Spleen (tissue), 7 donors: ENCODE measurements at regions not wholly inside any gene's neighbourhood (a gene's known extent, or its start where the extent isn't known, plus 50 kb on each side); places are given as distances from the start of the nearest gene placed in this dataset.

Experiments used
- POLR2A ChIP-seq, 3 donors: fragments of 450-650 bp; IDR thresholded peaks; one replicate each; pipeline ENCODE4 v1.5.1; 2017; ENCODE audit warnings: antibody characterized with exemption in 3 of 3, mild to moderate bottlenecking in 1 of 3
- TF ChIP-seq, protein P1 (sequence below), 11 experiments: fragments of 200-600 bp in 7 of 11; fragments of 450-650 bp in 4 of 11; sonication (generic) in 4 of 11; IDR thresholded peaks in 8 of 11; conservative IDR thresholded peaks in 3 of 11; 1 replicate in 7 of 11; 2 replicates in 4 of 11; pipeline versions ENCODE4 v1.4.0 to v1.8.0; 2016 to 2021; ENCODE audit warnings: antibody characterized with exemption in 11 of 11, inconsistent platforms in 4 of 11, mild to moderate bottlenecking in 1 of 11
- donor health status: DM: no; HTN: no; CAD: no; lungs with moderate emphysema.
- donor health status: DM: no; HTN: no; CAD: no.
- donor health status: DM: no; HTN: no; CAD: no.

DNA sequence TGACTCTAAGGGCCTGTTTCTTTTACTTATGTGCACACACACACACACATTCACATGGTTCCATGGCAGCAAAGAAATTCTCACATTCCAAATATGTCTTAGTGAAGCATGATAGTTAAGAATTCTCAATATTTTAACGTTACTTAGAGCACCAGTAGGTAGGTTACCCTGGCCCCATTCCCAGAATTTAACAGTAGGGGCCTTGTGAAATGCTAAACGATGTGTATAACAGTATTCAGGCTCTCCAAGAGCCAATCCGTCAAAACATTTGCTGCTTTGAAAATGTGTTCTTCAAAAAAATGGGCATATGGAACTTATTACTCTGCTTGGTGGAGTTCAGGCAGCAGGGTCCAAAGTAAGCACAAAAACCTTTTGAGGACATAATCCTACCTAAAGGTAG is 93.7 kb upstream of the DAB2 start:
- TF ChIP-seq, protein P1, sequence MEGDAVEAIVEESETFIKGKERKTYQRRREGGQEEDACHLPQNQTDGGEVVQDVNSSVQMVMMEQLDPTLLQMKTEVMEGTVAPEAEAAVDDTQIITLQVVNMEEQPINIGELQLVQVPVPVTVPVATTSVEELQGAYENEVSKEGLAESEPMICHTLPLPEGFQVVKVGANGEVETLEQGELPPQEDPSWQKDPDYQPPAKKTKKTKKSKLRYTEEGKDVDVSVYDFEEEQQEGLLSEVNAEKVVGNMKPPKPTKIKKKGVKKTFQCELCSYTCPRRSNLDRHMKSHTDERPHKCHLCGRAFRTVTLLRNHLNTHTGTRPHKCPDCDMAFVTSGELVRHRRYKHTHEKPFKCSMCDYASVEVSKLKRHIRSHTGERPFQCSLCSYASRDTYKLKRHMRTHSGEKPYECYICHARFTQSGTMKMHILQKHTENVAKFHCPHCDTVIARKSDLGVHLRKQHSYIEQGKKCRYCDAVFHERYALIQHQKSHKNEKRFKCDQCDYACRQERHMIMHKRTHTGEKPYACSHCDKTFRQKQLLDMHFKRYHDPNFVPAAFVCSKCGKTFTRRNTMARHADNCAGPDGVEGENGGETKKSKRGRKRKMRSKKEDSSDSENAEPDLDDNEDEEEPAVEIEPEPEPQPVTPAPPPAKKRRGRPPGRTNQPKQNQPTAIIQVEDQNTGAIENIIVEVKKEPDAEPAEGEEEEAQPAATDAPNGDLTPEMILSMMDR (IDR thresholded peaks at IDR 0.05 in 8 of 11, conservative IDR thresholded peaks at IDR 0.05 in 3 of 11): no peak
- TF ChIP-seq POLR2A (IDR thresholded peaks at IDR 0.05): no peak
